Activated T-cell treated with anti-CD3 and anti-CD28 coated beads, Interleukin-2, amount 50 U/mL, for 48 hours (primary cell): ENCODE measurements at regions not wholly inside any gene's neighbourhood (a gene's known extent, or its start where the extent isn't known, plus 50 kb on each side); places are given as distances from the start of the nearest gene placed in this dataset.
"Not testable (repeated sequence)": the region's sequence is repeated elsewhere in the genome, so short reads cannot be mapped to it uniquely, and the experiment has no call there.

Source experiments
- DNase-seq, 2 experiments: peaks; one replicate each; pipeline ENCODE4 v3.0.0-alpha.2; 2020

DNA sequence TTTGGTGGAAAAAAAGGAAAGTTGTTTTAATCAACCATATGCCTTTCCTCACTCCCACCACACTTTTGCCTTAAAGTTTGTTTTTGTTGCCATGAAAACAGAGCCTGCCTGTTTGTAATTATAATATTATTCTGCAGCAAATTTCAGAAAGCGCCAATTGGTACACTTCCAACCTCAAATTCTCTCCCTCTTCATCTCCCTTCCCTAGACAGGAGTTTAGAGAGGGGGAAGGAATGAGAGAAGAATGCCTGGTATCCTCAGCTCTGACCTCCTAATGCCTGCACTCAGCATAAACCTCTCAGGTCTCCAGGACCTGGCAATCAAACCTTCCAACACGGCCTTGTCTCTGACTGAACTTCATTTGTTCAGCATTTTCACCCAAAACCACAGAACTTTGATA lies 138.4 kb upstream of the HCCS start:
- no peak for DNase-seq

DNA sequence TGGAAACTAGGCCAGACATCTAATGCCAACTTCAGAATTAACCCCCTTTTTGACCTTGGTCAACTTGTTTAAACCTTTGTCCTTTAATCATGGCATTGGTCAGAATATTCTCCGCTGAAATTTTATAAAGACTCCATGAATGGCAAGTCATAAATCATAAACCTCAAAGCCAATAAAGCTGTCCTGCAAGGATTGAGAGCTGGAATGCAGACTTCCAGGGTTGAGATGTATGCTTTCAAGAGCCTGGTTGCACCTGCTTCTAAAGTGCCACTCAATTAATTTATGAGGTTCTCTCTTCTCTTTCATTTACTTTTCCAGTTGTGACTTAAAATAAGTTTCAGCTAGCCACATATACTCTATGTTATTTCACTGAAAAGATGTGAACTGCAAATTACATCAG lies 136.2 kb upstream of the HCCS start:
- no peak for DNase-seq

DNA sequence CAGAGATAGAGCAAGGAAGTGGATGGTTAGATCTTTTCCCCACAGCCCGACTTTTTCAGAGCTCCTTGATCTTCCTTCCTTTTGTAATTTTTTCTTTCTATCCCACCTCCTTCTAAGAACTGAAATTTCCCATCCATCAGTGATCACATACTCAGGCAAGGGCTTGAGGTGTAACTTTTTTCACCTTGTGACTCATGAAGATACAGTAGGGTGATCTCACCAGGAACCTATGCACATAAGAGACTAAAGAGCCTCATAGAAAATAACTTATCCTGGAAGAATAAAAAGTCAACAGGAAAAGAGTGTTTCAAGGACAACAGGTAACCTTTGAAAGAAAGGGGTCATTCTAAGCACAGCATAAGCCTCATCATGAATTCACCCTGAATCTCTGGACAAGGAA lies 131.2 kb upstream of the HCCS start:
- no peak for DNase-seq

DNA sequence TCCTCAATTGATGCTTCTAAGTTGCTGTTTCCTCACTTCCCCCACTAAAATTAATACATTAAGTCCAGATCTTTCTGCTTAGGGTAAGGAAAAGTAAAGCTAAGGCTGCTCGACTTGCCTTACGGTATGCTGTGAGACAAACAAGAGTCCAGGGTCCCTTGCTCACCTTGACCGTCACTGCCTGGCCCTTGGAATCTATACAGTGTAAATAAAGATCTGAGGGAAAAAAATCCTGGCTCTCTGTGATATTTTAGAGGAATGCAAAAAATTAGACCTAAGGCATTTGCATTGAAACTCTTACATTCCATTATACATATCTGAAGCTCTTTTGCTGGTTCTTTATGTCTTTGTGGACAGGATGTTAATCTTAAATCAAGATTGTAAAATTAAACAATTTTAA lies 129.6 kb upstream of the HCCS start:
- DNase-seq: no peak

- no peak for DNase-seq
Measured at GRCh38 chrX:10983526-10983925, 127.6 kb upstream of the HCCS start.

- no peak for DNase-seq
Measured at GRCh38 chrX:10984213-10984612, 126.9 kb upstream of the HCCS start.

DNA sequence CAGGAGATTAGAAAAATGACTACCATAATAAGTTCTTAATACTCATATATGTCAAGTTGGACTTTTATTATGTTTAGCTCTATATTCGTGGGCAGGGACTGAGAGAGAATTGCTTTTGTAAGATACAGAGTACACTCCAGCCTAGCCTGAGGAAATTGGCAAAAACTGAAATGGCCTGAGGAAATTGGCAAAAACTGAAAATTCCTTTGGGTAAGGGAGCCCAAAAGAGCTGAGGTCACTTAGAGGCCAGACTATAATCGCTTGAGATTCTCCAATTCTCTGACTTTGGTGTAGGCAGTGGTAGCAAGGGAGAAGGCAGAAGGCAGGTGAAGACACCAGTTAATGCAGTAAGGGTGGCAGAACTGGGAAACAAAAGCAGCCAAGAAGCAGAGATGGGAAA lies 124.5 kb upstream of the HCCS start:
- no peak for DNase-seq

DNA sequence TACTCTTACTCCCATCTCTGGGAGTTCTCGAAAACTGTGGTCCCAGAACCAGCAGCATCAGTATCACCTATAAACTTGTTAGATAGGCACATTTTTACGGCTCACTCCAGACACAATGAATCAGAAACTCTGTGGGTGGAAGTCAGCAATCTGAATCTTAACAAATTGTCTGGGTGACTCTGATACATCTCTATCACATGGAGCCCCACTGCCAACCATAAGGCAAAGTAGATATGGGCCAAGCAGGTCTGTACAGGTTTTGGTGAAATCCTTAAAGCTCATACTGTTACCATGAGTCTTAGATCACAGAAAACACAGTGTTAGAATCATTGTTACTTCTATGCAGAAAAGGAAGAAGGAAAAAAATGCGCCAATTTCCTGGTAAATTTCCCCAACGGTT lies 122.5 kb upstream of the HCCS start:
- DNase-seq: no peak

GRCh38 chrX:10989386-10989785 lies 121.7 kb upstream of the HCCS start:
- DNase-seq: no peak

- no peak for DNase-seq
Measured at GRCh38 chrX:10990418-10990817, 120.7 kb upstream of the HCCS start.

- no peak for DNase-seq
Measured at GRCh38 chrX:10990976-10991375, 120.2 kb upstream of the HCCS start.

DNA sequence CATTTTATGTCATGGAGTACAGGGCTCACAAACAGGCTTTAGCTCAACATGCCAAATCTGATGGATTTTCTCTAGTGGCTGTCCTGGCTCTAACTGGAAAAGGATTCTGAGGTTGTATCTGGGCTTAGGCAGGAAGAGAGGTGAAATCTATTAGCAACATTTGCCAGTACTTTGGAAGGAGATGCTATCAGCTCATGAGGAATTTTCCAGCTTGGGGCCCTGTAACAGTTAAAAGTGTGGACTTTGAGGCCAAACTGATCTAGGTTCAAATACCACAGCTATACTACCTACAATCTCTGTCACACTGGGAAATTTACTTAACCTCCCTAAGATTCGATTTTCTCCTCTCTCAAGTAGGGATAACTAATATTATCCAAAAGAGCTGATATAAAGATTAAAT lies 119.0 kb upstream of the HCCS start:
- DNase-seq: no peak

GRCh38 chrX:11007076-11007475 lies 104.1 kb upstream of the HCCS start:
- not testable (repeated sequence) for DNase-seq

DNA sequence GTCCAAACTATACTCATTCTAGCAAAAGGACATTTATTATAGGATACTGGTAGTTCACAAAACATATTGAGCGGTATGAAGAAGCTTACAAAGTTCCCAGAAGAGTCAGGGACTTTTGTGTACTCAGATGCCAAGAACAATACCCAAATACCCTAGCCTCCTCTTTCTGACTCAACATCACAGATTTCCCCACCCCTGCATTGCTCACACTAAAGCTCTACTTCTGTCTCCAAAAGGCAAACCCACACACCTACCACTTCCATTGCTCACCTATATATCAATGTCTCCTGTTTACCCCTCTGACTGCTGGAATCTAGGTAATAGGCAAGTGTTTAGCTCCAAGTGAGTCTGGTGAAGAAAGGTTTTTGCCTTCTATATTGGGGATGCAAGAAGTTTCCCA lies 100.7 kb upstream of the HCCS start:
- no peak for DNase-seq

- no peak for DNase-seq
Measured at GRCh38 chrX:11016728-11017127, 94.4 kb upstream of the HCCS start.

GRCh38 chrX:11022588-11022987 lies 88.5 kb upstream of the HCCS start:
- not testable (repeated sequence) for DNase-seq

GRCh38 chrX:11039926-11040325 lies 71.2 kb upstream of the HCCS start:
- DNase-seq: no peak

DNA sequence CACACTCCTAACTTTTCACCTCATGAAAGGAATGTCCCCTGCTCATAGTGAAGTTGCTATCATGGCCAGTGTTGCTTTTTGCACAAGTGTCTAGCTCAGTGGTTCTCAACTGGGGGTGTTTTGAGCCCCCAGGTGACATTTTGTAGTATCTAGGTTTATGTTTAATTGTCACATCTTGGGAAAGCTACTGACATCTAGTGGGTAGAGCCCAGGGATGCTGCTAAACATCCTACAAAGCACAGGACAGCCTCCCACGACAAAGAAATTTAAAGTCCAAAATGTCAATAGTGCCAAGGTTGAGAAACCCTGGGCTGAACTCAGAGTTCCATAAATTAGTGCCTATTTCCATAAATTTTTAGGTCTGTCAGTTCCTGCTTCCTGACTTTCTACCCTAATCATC lies 70.7 kb upstream of the HCCS start:
- DNase-seq: no peak

GRCh38 chrX:11040996-11041395 lies 70.1 kb upstream of the HCCS start:
- DNase-seq: no peak

DNA sequence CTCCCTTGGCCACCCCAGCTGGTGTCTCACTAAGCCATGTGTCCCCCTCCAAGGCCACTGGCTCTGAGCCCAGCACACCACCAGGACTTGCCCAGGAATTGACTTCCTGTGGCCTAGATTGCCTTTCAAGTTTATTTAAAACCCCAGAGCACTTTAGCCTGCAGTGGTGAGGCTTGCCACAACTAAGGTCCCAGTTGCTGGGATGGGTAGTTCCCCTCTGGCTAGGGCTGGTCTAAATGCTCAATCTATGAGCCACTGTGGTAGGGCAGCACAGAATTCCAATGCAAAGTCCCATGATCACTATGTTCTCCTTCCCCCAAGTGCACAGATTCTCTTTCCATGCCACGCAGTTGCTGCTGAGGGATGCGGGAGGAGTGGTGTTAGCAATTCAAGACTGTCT lies 61.1 kb upstream of the HCCS start:
- no peak for DNase-seq

GRCh38 chrX:11053351-11053750 lies 57.8 kb upstream of the HCCS start:
- no peak for DNase-seq

DNA sequence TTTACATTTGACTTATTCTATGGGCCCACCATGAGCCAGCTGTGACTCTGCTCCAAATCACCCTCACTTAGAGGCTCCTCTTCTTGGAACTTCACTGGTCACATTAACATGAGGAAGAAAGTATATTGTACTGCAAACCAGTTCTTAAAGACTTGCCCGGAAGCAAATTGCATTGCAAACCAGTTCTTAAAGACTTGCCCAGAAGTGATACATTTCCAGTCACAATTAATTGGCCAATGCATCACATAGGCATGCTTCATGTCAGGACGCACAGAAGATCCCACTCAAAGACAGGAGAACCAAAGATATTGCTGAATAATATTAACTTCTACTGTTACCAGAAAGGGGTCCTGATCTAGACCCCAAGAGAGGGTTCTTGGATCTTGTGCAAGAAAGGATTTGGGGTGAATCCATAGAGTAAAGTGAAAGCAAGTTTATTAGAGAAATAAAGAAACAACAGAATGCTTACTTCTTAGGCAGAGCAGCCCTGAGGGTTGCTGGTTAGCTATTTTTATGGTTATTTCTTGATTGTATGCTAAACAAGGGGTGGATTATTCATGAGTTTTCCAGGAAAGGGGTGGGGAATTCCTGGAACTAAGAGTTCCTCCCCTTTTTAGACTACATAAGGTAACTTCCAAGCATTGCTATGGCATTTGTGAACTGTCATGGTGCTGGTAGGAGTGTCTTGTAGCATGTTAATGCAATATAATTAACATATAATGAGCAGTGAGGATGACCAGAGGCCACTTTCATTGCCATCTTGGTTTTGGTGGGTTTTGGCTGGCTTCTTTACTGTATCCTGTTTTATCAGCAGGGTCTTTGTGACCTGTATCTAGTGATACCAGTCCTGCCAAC lies 54.6 kb upstream of the HCCS start:
- DNase-seq: no peak

DNA sequence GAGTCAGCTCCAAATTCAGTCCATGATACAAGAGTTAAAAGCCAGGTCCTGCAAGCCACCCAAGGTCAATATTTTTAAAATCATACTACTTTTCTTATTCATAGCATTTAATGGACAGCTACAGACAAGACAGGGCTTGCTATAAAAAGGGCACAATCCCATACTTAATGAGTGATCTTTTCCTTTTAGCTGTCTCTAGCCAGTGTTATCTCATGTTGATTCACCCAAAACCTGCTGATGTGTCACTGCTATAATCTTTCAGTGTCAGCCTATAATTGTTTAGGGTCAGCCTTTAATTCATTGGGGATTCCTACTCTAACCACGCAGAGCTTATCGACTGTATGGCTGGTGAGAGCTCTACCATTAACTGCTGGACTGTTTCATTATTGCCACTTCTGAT lies 51.2 kb upstream of the HCCS start:
- no peak for DNase-seq
